Rectal smooth muscle tissue (tissue), 1 donor: ENCODE measurements at regions not wholly inside any gene's neighbourhood (a gene's known extent, or its start where the extent isn't known, plus 50 kb on each side); places are given as distances from the start of the nearest gene placed in this dataset.

Experiments used
- H3K27ac ChIP-seq: one replicate; pipeline ENCODE4 v1.7.0; 2013; ENCODE audit warnings: low read depth, low read length, inconsistent platforms
- H3K27me3 ChIP-seq: one replicate; pipeline ENCODE4 v1.7.0; 2013; ENCODE audit warnings: low read length; ENCODE audit not compliant: control insufficient read depth, insufficient read depth
- H3K36me3 ChIP-seq: one replicate; pipeline ENCODE4 v1.7.0; 2013; ENCODE audit warnings: low read length; ENCODE audit not compliant: control insufficient read depth, insufficient read depth
- H3K4me1 ChIP-seq: one replicate; pipeline ENCODE4 v1.7.0; 2013; ENCODE audit warnings: low read length; ENCODE audit not compliant: control insufficient read depth, insufficient read depth
- H3K4me3 ChIP-seq: one replicate; pipeline ENCODE4 v1.7.0; 2013; ENCODE audit warnings: low read length
- H3K9ac ChIP-seq: one replicate; pipeline ENCODE4 v1.7.0; 2013; ENCODE audit warnings: low read length

- Histone ChIP-seq H3K4me3 (no peak overlapping the region), H3K27ac (no peak overlapping the region), H3K4me1 (no peaks in the 10 kb centered on the region), H3K36me3 (no peaks in the 10 kb centered on the region), H3K9ac (no peak overlapping the region), H3K27me3 (no peaks in the 10 kb centered on the region)
These were observed 739.2 kb upstream of the NR2F2 start for GRCh38 chr15:95591270-95591669.

DNA sequence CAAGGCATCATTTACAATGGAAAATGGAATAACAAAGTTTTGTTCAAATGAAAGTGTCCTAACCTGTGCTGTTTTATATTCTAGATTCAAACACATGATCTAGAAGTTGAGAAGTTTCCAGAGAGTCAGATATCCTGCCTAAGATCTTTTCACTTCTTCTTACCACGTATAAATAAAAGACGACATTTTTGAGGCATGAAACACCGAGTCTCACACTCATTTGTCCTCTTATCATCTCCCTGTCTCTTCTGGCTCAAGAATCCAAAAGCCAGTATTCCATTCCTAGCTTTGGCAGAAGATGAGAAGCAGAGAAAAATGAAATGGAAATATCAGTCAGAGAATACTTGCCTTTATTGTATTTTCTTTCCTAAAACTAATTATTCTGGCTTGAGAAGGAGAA lies 738.6 kb upstream of the NR2F2 start:
- no peak overlapping the region for H3K4me3 ChIP-seq
- no peak overlapping the region for H3K27ac ChIP-seq
- H3K27me3 ChIP-seq, result no peaks in the 10 kb centered on the region
- no peaks in the 10 kb centered on the region for H3K4me1 ChIP-seq
- H3K9ac ChIP-seq, result no peak overlapping the region
- no peaks in the 10 kb centered on the region for H3K36me3 ChIP-seq

DNA sequence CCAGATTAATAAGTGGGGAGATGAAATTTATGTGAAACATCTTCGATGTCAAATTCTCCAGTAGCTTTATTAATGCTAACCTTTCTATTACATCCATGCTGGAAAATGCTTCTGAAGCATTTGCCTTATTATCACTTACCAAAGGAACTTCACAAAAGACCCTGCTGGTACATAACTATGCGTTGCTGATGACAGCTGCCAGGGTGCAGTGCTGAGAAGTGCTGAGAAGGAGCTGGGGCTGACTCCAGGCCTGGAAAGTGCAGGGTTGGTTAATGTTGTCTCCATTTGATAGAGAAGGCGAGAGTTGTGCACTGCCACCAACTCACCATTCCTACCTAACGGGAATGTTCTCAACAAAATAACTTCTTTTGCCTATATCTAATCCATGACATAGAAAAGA lies 736.0 kb upstream of the NR2F2 start:
- Histone ChIP-seq H3K4me1 (no peaks in the 10 kb centered on the region), H3K27me3 (no peaks in the 10 kb centered on the region)

DNA sequence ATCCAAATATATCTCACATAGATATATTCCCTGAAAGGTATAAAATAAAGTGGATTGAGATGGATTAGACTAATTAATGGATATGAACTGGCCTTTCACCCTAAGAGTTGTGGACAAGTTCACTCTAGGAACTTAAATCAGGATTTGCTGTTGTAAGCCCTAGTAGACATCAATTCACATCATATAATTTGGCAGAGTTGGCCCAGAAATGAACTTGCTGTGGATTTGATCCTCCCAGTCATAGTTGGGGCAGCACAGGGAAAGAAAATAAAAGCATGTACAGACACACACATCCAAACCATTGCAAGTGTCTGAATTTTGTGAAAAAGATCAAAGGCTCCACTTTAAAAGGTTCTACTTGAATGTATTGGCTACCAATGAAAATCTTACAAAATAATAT lies 734.7 kb upstream of the NR2F2 start:
- Histone ChIP-seq H3K4me3 (no peak overlapping the region), H3K36me3 (no peaks in the 10 kb centered on the region), H3K27me3 (no peaks in the 10 kb centered on the region), H3K9ac (no peak overlapping the region), H3K27ac (no peak overlapping the region), H3K4me1 (no peaks in the 10 kb centered on the region)

More for the DNA sequence above, 736.0 kb upstream of the NR2F2 start:
- H3K9ac ChIP-seq, result no peak overlapping the region
- no peaks in the 10 kb centered on the region for H3K36me3 ChIP-seq
- no peak overlapping the region for H3K27ac ChIP-seq
- H3K4me3 ChIP-seq, result no peak overlapping the region

GRCh38 chr15:95596496-95596895 lies 734.0 kb upstream of the NR2F2 start:
- Histone ChIP-seq H3K36me3 (no peaks in the 10 kb centered on the region), H3K27me3 (no peaks in the 10 kb centered on the region), H3K4me3 (no peak overlapping the region), H3K9ac (no peak overlapping the region), H3K4me1 (no peaks in the 10 kb centered on the region), H3K27ac (no peak overlapping the region)

GRCh38 chr15:95598251-95598855 lies 732.1 kb upstream of the NR2F2 start:
- H3K36me3 ChIP-seq, result no peaks in the 10 kb centered on the region
- no peak overlapping the region for H3K9ac ChIP-seq
- H3K27me3 ChIP-seq, result no peaks in the 10 kb centered on the region
- no peaks in the 10 kb centered on the region for H3K4me1 ChIP-seq
- no peak overlapping the region for H3K27ac ChIP-seq
- no peak overlapping the region for H3K4me3 ChIP-seq

GRCh38 chr15:95600367-95600766 lies 730.1 kb upstream of the NR2F2 start:
- H3K27ac ChIP-seq, result no peak overlapping the region
- no peaks in the 10 kb centered on the region for H3K27me3 ChIP-seq
- no peaks in the 10 kb centered on the region for H3K4me1 ChIP-seq
- no peak overlapping the region for H3K4me3 ChIP-seq
- H3K36me3 ChIP-seq, result no peaks in the 10 kb centered on the region
- no peak overlapping the region for H3K9ac ChIP-seq

DNA sequence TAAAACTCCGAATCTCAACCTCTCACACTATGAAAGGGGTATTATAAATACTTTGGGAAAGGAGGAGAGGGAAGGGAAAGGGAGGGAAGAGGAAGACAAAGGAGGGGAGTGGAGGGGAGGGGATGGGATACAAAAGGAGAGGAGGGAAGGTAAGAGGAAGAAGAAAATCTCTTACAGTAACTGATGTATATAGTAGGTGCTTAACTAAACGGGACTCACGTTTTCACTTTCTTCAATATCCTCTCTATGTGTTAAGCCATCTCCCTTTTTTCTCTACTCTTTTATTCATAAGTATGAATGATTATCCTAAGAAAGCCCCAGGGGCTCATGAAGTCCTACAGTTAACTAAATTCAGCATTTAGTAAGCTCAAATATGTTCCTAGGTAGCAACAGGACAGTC lies 729.6 kb upstream of the NR2F2 start:
- Histone ChIP-seq H3K27me3 (no peaks in the 10 kb centered on the region), H3K36me3 (no peaks in the 10 kb centered on the region), H3K4me1 (no peaks in the 10 kb centered on the region), H3K27ac (no peak overlapping the region), H3K4me3 (no peak overlapping the region), H3K9ac (no peak overlapping the region)

DNA sequence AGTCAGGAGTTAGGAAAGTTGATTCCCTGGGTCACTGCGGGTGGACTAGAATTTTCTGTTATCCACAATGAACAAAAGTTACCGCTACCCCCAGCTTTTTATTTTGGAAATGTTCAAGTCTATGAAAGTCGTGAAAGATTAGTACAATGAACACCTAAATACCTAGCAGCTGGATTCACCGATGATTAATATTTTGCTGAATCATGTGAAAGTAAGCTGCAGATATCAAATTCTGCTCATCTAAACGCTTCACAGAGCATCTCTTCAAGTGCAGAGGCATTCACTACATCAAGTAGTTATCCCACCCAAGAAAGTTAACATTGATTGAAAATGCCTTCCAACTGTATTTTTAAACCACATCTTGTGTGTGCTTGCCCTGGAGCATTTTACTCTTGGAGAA lies 729.0 kb upstream of the NR2F2 start:
- Histone ChIP-seq H3K4me3 (no peak overlapping the region), H3K27me3 (no peaks in the 10 kb centered on the region), H3K27ac (no peak overlapping the region), H3K36me3 (no peaks in the 10 kb centered on the region), H3K9ac (no peak overlapping the region), H3K4me1 (no peaks in the 10 kb centered on the region)

DNA sequence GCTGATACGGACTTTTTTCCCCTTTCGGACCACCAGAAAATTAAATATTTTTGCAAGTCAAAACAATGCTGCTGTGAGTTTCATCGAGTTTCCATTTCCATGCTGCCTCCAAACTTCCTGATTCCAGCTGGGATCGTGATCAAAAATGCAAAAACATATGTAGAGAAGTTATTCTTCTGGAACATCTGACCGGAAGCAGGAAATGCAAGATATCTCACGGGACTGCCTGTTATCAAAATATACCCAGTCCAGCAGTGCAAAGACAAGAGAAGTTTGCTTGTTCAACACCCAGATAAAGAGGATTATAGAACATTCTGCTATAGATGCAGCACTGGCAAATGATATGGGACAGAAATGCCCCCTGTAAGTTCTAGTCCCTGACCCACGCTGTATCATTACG lies 726.7 kb upstream of the NR2F2 start:
- no peak overlapping the region for H3K27ac ChIP-seq
- H3K4me3 ChIP-seq, result no peak overlapping the region
- no peak overlapping the region for H3K9ac ChIP-seq
- H3K4me1 ChIP-seq, result no peaks in the 10 kb centered on the region
- H3K36me3 ChIP-seq, result no peaks in the 10 kb centered on the region
- H3K27me3 ChIP-seq, result no peaks in the 10 kb centered on the region

DNA sequence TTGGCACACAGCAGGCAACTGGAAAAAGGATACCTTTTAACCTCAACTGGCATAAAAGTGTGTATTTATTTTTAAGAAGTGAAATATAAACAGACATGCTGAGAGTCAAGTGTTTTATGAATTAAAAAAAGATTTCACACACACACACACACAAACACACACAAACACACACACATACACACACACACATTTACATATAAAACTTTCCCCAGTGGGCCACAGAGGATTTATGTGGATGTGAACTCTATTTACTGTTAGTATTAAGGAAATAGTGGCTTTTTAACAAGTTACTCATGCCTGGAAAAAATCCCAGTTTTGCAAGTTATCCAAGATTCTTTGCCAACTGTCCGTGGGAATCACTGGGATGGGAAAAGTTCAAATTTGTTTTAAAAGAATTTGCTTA lies 725.9 kb upstream of the NR2F2 start:
- no peaks in the 10 kb centered on the region for H3K36me3 ChIP-seq
- H3K4me1 ChIP-seq, result no peaks in the 10 kb centered on the region
- no peak overlapping the region for H3K27ac ChIP-seq
- H3K4me3 ChIP-seq, result no peak overlapping the region
- H3K27me3 ChIP-seq, result no peaks in the 10 kb centered on the region
- no peak overlapping the region for H3K9ac ChIP-seq

- H3K4me1 ChIP-seq, result no peaks in the 10 kb centered on the region
- H3K9ac ChIP-seq, result no peak overlapping the region
- no peaks in the 10 kb centered on the region for H3K27me3 ChIP-seq
- H3K4me3 ChIP-seq, result no peak overlapping the region
- H3K27ac ChIP-seq, result no peak overlapping the region
- H3K36me3 ChIP-seq, result no peaks in the 10 kb centered on the region
These were observed 725.4 kb upstream of the NR2F2 start for GRCh38 chr15:95605098-95605497.

DNA sequence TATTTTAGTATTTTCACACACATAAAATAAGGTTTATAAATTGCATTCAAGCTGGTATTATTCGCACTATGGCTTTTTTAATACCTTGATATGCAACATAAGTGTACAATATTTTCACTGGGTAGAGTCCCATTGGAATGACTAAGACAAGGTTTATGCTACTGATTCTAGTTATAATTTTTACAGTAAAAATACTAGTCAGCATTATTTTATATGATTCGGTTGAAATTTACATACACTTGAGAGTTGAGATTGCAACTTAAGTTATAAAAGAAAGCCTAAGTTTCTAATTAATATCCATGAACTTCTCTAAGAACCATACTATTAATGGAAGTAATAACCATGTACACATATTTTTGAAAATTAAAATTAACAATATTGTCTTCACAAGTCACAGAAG lies 723.9 kb upstream of the NR2F2 start:
- Histone ChIP-seq H3K27me3 (no peaks in the 10 kb centered on the region), H3K27ac (no peak overlapping the region)

More for the DNA sequence above, 723.9 kb upstream of the NR2F2 start:
- Histone ChIP-seq H3K36me3 (no peaks in the 10 kb centered on the region), H3K4me3 (no peak overlapping the region), H3K4me1 (no peaks in the 10 kb centered on the region), H3K9ac (no peak overlapping the region)
